Sigmoid colon (tissue), 4 donors: ENCODE measurements at regions not wholly inside any gene's neighbourhood (a gene's known extent, or its start where the extent isn't known, plus 50 kb on each side); places are given as distances from the start of the nearest gene placed in this dataset.

Experiments used
- CTCF ChIP-seq, 4 experiments: fragments of 450-650 bp in 3 of 4; fragments of 200-600 bp in 1 of 4; IDR thresholded peaks; one replicate each; pipeline ENCODE4 v1.5.1; 2016 to 2019; ENCODE audit warnings: antibody characterized with exemption in 4 of 4, mild to moderate bottlenecking in 3 of 4, moderate library complexity in 2 of 4
- EP300 ChIP-seq, 4 donors: sonication (generic); formaldehyde crosslinking; IDR thresholded peaks; one replicate each; pipeline ENCODE4 v1.6.1; 2017; ENCODE audit warnings: antibody characterized with exemption in 4 of 4
- POLR2A ChIP-seq, 2 donors: fragments of 450-650 bp; IDR thresholded peaks; one replicate each; pipeline ENCODE4 v1.6.1; 2016; ENCODE audit warnings: antibody characterized with exemption in 2 of 2, mild to moderate bottlenecking in 2 of 2, moderate library complexity in 2 of 2
- POLR2AphosphoS5 ChIP-seq, 4 donors: sonication (generic); formaldehyde crosslinking; IDR thresholded peaks; one replicate each; pipeline ENCODE4 v1.6.1; 2017; ENCODE audit warnings: antibody characterized with exemption in 4 of 4

- no peak for TF ChIP-seq CTCF (IDR thresholded peaks at IDR 0.05)
- TF ChIP-seq EP300 (IDR thresholded peaks at IDR 0.05): no peak
- TF ChIP-seq POLR2A (IDR thresholded peaks at IDR 0.05): no peak
- no peak for TF ChIP-seq POLR2AphosphoS5 (IDR thresholded peaks at IDR 0.05)
Observed at GRCh38 chr10:78993261-78993945, 75.4 kb upstream of the ZMIZ1 start.
